ENCODE measurements at regions not wholly inside any gene's neighbourhood (a gene's known extent, or its start where the extent isn't known, plus 50 kb on each side); places are given as distances from the start of the nearest gene placed in this dataset.
"Not testable (repeated sequence)": the region's sequence is repeated elsewhere in the genome, so short reads cannot be mapped to it uniquely, and the experiment has no call there.

DNA sequence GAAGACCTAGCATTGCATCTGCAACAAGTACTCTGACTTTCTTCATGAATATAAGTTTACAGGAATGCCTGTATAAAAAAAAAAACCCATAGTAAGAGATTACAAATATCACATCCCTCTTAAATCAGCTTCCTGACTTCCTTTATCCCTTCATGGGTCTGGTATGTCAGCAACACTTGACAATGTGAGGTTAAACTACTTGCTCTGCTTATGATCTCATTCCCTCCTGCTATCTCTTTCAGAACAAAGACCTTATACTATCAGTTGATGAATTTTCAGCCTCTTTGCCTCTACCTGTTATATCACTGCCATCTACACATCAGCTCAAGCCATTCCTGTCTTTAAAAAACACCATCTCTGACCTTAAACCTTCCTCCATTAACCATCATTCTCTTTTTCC lies 130.9 kb upstream of the SAMSN1 start:
- no peak for FAIRE-seq

DNA sequence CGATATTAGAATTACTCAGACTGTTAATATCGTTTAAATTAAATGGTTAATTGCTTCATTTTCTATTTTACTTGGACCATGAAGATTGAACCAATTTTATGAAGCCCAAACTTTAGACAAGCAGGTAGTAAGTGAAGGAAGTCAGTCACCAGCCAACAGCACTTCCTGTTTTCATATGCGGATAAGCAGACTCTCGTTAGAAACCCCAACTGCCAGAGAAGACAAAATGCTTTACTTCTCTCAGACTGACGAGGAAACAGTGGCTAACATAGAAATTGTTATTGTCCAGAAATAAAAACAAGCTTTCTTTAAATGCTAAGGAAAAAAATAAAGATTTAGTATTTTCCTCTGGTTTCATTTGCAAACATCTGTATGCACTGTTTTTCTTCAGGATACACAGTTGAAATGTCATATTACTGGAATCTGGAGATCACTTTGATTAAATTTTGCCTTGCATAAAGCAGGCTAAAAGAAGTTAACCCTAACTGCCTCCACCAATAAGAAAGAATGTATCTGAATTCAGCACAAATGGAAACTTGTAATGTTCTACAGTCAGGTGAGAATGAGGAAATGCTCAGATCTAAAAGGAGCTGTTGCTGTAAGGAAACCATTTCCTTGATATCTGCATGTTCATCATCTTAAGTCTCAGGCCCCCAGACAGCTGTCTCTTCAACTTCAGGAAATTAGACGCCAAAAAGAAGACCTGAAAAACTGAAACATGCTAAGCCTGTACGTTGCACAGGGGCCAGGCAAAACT lies 129.8 kb upstream of the SAMSN1 start:
- no peak for FAIRE-seq

DNA sequence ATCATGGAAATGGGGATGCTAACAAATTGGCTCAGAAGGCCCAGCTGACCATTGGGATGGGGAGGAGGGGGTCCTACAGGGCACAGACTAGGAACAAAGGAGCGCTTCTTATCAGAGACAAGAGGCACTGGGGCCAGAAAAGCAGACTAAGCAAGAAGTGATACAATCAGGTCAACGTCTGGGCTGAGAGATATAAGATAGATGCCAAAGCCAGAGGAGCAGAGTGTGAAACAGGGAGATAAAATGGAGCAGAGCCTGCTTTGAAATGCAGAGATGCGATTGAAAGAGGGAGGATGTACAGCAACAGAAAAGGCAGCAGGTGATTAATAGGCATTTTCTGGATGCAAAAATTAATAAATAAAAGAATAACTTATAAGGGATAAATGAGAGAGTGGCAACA lies 127.5 kb upstream of the SAMSN1 start:
- no peak for FAIRE-seq

DNA sequence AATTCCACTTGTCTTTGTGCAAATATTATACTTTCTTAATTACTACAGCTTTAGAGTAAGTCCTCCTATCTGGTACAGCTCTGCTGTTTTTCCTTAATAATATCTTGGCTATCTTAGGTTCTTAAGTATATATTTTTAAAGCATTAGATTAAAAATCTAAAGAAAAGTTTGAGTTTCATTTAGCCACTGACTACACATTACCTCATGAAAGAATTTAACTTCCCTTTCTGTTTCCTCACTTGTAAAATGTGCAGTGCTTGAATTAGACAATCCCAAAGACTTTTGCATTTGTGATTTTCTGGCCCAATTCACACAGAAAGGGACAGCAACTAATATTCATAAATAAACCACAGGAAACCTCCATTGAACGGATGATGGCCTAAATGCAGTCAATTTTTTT lies 126.4 kb upstream of the SAMSN1 start:
- no peak for FAIRE-seq

DNA sequence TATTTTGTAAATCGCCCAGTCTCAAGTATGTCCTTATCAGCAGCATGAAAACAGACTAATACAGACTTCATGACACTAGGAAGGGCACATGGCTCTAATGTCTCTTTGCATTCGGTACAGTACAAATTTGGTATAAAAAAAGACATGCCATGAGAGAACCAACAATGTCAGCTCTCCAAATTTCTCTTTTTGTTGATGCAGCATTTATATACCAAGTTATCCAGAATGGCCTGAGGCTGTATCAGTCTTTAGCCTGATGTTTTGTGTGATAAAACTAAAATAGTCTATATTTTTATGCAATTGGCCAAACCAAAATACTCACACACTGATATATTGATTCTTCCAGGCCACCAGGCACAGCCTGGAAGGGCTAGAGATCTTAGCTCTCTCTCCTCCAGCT lies 124.3 kb upstream of the SAMSN1 start:
- no peak for FAIRE-seq

DNA sequence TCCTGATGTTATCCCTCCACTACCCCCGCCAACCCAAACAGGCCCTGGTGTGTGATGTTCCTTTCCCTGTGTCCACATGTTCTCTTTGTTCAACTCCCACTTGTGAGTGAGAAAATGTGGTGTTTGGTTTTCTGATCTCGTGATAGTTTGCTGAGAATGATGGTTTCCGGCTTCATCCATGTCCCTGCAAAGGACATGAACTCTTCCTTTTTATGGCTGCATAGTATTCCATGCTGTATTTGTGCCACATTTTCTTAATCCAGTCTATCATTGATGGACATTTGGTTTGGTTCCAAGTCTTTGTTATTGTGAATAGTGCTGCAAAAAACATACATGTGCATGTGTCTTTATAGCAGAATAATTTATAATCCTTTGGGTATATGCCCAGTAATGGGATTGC lies 123.0 kb upstream of the SAMSN1 start:
- not testable (repeated sequence) for FAIRE-seq

DNA sequence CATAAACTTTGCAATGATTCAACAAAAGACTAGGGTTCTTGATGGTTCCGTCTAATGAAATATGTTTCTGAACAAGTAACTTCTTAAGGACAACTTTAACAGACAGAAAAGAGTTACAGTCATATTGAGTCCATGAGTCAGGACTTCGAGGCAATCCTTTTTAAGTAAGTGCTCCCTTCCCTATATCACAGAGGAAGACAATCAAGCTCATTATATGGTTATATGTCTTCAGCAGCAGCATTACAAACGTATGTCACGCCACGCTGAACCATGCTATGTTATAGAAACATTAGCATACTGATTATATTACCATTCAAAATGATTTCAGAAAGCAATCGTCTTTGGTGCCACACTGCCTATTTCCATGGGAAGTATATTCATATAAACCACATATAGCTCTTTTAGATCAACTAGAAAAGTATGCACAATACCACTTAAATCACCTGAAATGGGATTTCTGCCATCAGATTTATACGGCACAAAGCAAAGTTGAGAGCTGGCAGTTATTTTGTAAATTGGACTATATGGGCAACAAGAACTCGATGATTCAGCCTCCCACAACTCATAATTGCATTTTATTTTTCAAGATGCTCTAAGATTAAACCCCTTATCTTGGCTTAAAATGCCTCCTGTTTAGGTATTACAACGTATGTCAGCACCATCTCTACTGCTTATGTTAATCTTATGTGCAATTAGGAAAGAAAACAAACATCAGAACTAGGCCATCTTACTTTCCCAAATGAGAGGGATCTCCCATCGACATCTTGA lies 111.3 kb upstream of the SAMSN1 start:
- FAIRE-seq: no peak

- FAIRE-seq: no peak
Measured at GRCh38 chr21:14646893-14647292, 100.8 kb upstream of the SAMSN1 start.

- FAIRE-seq: no peak
Measured at GRCh38 chr21:14645702-14646101, 99.6 kb upstream of the SAMSN1 start.

- no peak for FAIRE-seq
Measured at GRCh38 chr21:14632359-14632758, 86.2 kb upstream of the SAMSN1 start.

- no peak for FAIRE-seq
Measured at GRCh38 chr21:14630556-14631069, 84.5 kb upstream of the SAMSN1 start.

GRCh38 chr21:14629461-14629860 lies 83.3 kb upstream of the SAMSN1 start:
- no peak for FAIRE-seq

DNA sequence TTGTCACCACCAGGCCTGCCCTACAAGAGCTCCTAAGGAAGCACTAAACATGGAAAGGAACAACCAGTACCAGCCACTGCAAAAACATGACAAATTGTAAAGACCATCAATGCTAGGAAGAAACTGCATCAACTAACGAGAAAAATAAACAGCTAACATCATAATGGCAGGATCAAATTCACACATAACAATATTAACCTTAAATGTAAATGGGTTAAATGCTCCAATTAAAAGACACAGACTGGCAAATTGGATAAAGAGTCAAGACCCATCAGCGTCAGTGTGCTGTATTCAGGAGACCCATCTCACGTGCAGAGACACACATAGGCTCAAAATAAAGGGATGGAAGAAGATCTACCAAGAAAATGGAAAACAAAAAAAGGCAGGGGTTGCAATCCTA lies 77.0 kb upstream of the SAMSN1 start:
- FAIRE-seq: not testable (repeated sequence)

DNA sequence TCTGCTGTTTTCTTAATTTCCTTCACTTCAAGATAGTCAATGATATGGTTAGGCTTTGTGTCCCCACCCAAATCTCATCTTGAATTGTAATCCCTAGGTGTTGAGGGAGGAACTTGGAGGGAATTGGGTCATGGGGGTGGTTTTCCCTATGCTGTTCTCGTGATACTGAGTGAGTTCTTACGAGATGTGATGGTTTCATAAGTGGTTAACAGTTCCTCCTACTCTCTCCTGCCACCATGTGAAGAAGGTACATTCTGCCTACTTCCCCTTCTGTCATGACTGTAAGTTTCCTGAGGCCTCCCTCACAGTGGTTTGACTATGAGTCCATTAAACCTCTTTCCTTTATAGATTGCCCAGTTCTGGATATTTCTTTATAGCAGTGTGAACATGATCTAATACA lies 74.0 kb upstream of the SAMSN1 start:
- no peak for FAIRE-seq

DNA sequence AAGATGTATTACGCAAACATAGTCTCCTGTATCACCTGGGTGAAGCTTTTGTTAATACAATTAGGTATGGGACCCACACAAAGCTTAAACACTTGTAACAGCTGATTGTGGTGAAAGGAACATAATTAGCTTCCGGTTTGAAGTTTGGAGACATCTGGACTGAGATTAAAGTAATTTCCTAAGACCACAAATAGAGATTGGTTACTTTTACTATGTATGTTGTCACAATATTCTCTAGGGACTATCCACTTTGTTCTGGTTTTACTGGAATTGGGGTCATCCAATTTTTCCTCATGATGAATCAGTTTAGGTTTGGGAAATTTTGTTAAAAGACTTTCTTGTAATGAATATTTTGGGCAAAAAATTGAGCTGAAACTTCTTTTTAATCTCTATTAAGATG lies 71.8 kb upstream of the SAMSN1 start:
- FAIRE-seq: no peak

DNA sequence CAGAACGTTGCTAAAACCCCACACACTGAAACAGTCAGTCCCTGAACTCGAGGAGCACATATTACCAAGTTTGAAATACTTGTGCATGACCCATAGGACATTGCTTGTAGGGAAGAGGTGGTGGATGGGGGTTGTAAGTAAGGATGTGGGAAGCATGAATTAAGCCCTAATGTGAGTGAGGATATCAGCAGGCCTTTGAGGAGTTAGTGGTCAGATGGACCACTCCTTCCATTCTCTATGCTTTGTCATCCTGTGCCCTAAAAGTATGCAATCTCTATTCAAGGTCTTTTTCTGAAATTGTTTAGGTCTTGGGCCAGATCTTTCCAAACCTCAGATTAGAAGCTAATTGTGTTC lies 70.9 kb upstream of the SAMSN1 start:
- FAIRE-seq: no peak

- FAIRE-seq: no peak
Measured at GRCh38 chr21:14616380-14617039, 70.4 kb upstream of the SAMSN1 start.

GRCh38 chr21:14615359-14615974 lies 69.4 kb upstream of the SAMSN1 start:
- no peak for FAIRE-seq

DNA sequence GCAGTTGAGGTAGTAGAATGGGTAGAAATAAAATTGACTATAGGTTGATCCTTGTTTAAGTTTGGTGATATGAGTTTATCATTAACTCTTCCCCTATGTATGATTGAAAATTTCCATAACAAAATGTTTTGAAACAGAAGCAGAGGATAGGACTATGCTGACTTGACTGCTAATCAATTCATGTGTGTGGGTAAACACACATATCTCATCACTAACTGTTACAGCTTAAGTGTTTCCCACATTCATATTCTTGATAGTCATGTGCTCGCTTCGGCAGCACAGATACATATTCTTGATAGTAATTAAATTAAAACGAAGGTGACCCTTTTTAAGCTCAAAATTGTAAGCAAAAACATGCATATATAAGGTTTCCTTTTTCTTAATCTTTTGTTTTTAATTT lies 68.2 kb upstream of the SAMSN1 start:
- FAIRE-seq: no peak

GRCh38 chr21:14613486-14614224 lies 67.5 kb upstream of the SAMSN1 start:
- no peak for FAIRE-seq

DNA sequence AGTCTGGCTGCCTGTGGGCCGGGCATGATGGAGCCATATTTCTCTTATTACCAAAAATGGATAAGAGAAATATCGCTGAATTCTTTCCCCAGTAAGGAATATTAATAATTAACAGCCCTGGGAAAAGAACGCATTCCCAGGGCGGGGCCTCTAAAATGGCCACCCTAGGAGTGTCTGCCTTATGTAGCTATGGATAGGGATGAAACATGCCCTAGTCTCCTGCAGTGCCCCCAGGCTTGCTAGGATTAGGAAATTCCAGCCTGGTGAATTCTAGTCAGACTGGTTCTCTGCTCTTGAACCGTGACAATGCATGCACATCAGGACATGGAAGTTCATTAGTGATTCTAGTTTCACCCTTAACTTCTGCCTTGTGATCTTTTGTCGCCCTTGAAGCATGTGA lies 64.0 kb upstream of the SAMSN1 start:
- not testable (repeated sequence) for FAIRE-seq

DNA sequence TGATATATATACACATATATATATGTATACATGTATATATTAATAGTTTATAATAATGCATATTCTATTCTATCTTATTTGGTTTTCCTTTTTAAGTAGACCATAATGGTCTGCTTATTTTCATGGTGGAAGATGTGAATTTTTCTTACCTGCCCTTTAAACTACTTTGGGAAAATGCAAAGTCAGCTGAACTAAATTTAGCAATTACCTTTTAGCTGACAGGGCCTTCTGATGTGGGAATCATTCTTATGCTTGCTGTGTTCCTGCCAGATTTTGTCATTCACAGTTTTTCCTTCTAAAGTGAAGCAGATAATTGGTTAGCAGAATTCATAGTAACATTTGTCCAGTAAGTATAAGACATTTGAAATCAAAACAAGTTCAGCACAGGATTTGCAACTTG lies 63.2 kb upstream of the SAMSN1 start:
- FAIRE-seq: no peak

- FAIRE-seq: no peak
Measured at GRCh38 chr21:14607262-14607661, 61.1 kb upstream of the SAMSN1 start.

Measured in TTC549 (cell line).